NCI-H345 treated with DMSO at 0.1 percent for 48 hours (cell line): ENCODE measurements at regions not wholly inside any gene's neighbourhood (a gene's known extent, or its start where the extent isn't known, plus 50 kb on each side); places are given as distances from the start of the nearest gene placed in this dataset.
A peak's percentile ranks its signal among the peaks of the same experiment; 100 is the strongest.
"Not testable (repeated sequence)": the region's sequence is repeated elsewhere in the genome, so short reads cannot be mapped to it uniquely, and the experiment has no call there.

Source experiments
- DNase-seq: peaks from one replicate; lab custom pipeline; 2025; ENCODE audit not compliant: unreplicated experiment; lab: John Stamatoyannopoulos, UW

- not testable (repeated sequence) for DNase-seq
Observed at GRCh38 chr19:20296314-20296713, 129.3 kb downstream of the ZNF486 start.

- no peak for DNase-seq
Observed at GRCh38 chr19:20294181-20294580, 127.2 kb downstream of the ZNF486 start.

GRCh38 chr19:20292520-20292919, 125.5 kb downstream of the ZNF486 start:
- not testable (repeated sequence) for DNase-seq

- DNase-seq: no peak
Observed at GRCh38 chr19:20289186-20289585, 122.2 kb downstream of the ZNF486 start.

GRCh38 chr19:20287070-20287469, 120.1 kb downstream of the ZNF486 start:
- DNase-seq: no peak

GRCh38 chr19:20285876-20286275, 118.9 kb downstream of the ZNF486 start:
- DNase-seq: peak; percentile 5

GRCh38 chr19:20279516-20279915, 112.5 kb downstream of the ZNF486 start:
- DNase-seq: no peak

- no peak for DNase-seq
Observed at GRCh38 chr19:20278342-20278741, 111.3 kb downstream of the ZNF486 start.

GRCh38 chr19:20276732-20277082, 109.7 kb downstream of the ZNF486 start:
- DNase-seq: not testable (repeated sequence)

- DNase-seq: no peak
Observed at GRCh38 chr19:20276011-20276731, 109.2 kb downstream of the ZNF486 start.

- no peak for DNase-seq
Observed at GRCh38 chr19:20273951-20274570, 107.0 kb downstream of the ZNF486 start.

GRCh38 chr19:20273376-20273775, 106.4 kb downstream of the ZNF486 start:
- DNase-seq: peak; percentile 1

GRCh38 chr19:20272627-20273010, 105.6 kb downstream of the ZNF486 start:
- not testable (repeated sequence) for DNase-seq

GRCh38 chr19:20271927-20272626, 105.1 kb downstream of the ZNF486 start:
- not testable (repeated sequence) for DNase-seq

- no peak for DNase-seq
Observed at GRCh38 chr19:20271215-20271926, 104.4 kb downstream of the ZNF486 start.

GRCh38 chr19:20269461-20269860, 102.4 kb downstream of the ZNF486 start:
- DNase-seq: no peak

GRCh38 chr19:20261513-20261912, 94.5 kb downstream of the ZNF486 start:
- DNase-seq: not testable (repeated sequence)

- DNase-seq: not testable (repeated sequence)
Observed at GRCh38 chr19:20260738-20261137, 93.7 kb downstream of the ZNF486 start.

- no peak for DNase-seq
Observed at GRCh38 chr19:20259615-20260014, 92.6 kb downstream of the ZNF486 start.

GRCh38 chr19:20256606-20257005, 89.6 kb downstream of the ZNF486 start:
- no peak for DNase-seq

GRCh38 chr19:20254121-20254520, 87.1 kb downstream of the ZNF486 start:
- DNase-seq: no peak
